H9 (cell line): ENCODE measurements at regions not wholly inside any gene's neighbourhood (a gene's known extent, or its start where the extent isn't known, plus 50 kb on each side); places are given as distances from the start of the nearest gene placed in this dataset.

Experiments used
- DNase-seq: peaks from one replicate; pipeline ENCODE4 v3.0.0-alpha.2; 2017
- H2AFZ ChIP-seq: one replicate; pipeline ENCODE4 v1.6.1; 2013; ENCODE audit warnings: mild to moderate bottlenecking, low read length, control low read depth, moderate library complexity
- H2AK5ac ChIP-seq: 2 replicates; pipeline ENCODE4 v1.6.1; 2013; ENCODE audit warnings: low read length, control low read depth, mixed read lengths; ENCODE audit not compliant: insufficient read length
- H2BK120ac ChIP-seq: one replicate; pipeline ENCODE4 v1.6.1; 2013; ENCODE audit warnings: low read depth, mild to moderate bottlenecking, low read length, control low read depth, inconsistent platforms; ENCODE audit not compliant: poor library complexity, severe bottlenecking
- H2BK12ac ChIP-seq: 2 replicates; pipeline ENCODE4 v1.6.1; 2013; ENCODE audit warnings: low read length, control low read depth, mixed read lengths, low read depth; ENCODE audit not compliant: insufficient read length
- H2BK15ac ChIP-seq: 2 replicates; pipeline ENCODE4 v1.6.1; 2013; ENCODE audit warnings: low read depth, low read length, control low read depth
- H2BK20ac ChIP-seq: one replicate; pipeline ENCODE4 v1.6.1; 2013; ENCODE audit warnings: low read depth, mild to moderate bottlenecking, low read length, control low read depth, inconsistent platforms; ENCODE audit not compliant: poor library complexity, severe bottlenecking
- H2BK5ac ChIP-seq: 2 replicates; pipeline ENCODE4 v1.6.1; 2013; ENCODE audit warnings: low read length, control low read depth, mixed read lengths; ENCODE audit not compliant: insufficient read length
- H3K14ac ChIP-seq: 2 replicates; pipeline ENCODE4 v1.6.1; 2013; ENCODE audit warnings: low read length, control low read depth; ENCODE audit not compliant: insufficient read depth
- H3K18ac ChIP-seq: 2 replicates; pipeline ENCODE4 v1.6.1; 2013; ENCODE audit warnings: low read depth, mild to moderate bottlenecking, mixed read lengths, low read length, control low read depth; ENCODE audit not compliant: insufficient read length
- H3K23ac ChIP-seq: 2 replicates; pipeline ENCODE4 v1.6.1; 2013; ENCODE audit warnings: low read length, control low read depth, mixed read lengths, low read depth; ENCODE audit not compliant: insufficient read length
- H3K23me2 ChIP-seq: 2 replicates; pipeline ENCODE4 v1.6.1; 2013; ENCODE audit warnings: low read depth, mild to moderate bottlenecking, mixed read lengths, low read length, control low read depth; ENCODE audit not compliant: insufficient read length, poor library complexity, severe bottlenecking
- H3K27ac ChIP-seq: 2 replicates; pipeline ENCODE4 v1.5.1; 2013; ENCODE audit warnings: low read length, control low read depth, mixed read lengths, low read depth; ENCODE audit not compliant: insufficient read length
- H3K27me3 ChIP-seq: 2 replicates; pipeline ENCODE4 v1.6.1; 2013; ENCODE audit warnings: low read length, control low read depth, inconsistent platforms; ENCODE audit not compliant: insufficient read depth
- H3K4ac ChIP-seq: 2 replicates; pipeline ENCODE4 v1.6.1; 2013; ENCODE audit warnings: low read depth, mild to moderate bottlenecking, control low read depth, inconsistent platforms, low read length, moderate library complexity
- H3K4me1 ChIP-seq: 2 replicates; pipeline ENCODE4 v1.6.1; 2013; ENCODE audit warnings: low read length, control low read depth, inconsistent platforms; ENCODE audit not compliant: insufficient read depth
- H3K4me2 ChIP-seq: 2 replicates; pipeline ENCODE4 v1.6.1; 2013; ENCODE audit warnings: low read length, control low read depth, mixed read lengths; ENCODE audit not compliant: insufficient read length, insufficient read depth
- H3K56ac ChIP-seq: 2 replicates; pipeline ENCODE4 v1.6.1; 2013; ENCODE audit warnings: low read depth, mild to moderate bottlenecking, mixed read lengths, low read length, control low read depth; ENCODE audit not compliant: insufficient read length
- H3K79me1 ChIP-seq: 2 replicates; pipeline ENCODE4 v1.6.1; 2013; ENCODE audit warnings: low read depth, mild to moderate bottlenecking, moderate library complexity, low read length, control low read depth, inconsistent platforms; ENCODE audit not compliant: insufficient read depth, poor library complexity, severe bottlenecking
- H3K79me2 ChIP-seq: 2 replicates; pipeline ENCODE4 v1.6.1; 2013; ENCODE audit warnings: low read length, control low read depth, inconsistent platforms; ENCODE audit not compliant: insufficient read depth
- H3K9ac ChIP-seq: 2 replicates; pipeline ENCODE4 v1.6.1; 2013; ENCODE audit warnings: low read length, control low read depth, mixed read lengths; ENCODE audit not compliant: insufficient read length; ENCODE audit errors: extremely low read depth
- H3K9me3 ChIP-seq: one replicate; pipeline ENCODE4 v1.6.1; 2013; ENCODE audit warnings: low read depth, low read length, inconsistent platforms; ENCODE audit not compliant: control insufficient read depth
- H3T11ph ChIP-seq: one replicate; pipeline ENCODE4 v1.6.1; 2013; ENCODE audit warnings: mild to moderate bottlenecking, low read length, control low read depth, inconsistent platforms
- H4K20me1 ChIP-seq: one replicate; pipeline ENCODE4 v1.6.1; 2013; ENCODE audit not compliant: control insufficient read depth, insufficient read length, insufficient read depth
- H4K5ac ChIP-seq: 2 replicates; pipeline ENCODE4 v1.6.1; 2013; ENCODE audit warnings: low read depth, mild to moderate bottlenecking, mixed read lengths, low read length, control low read depth; ENCODE audit not compliant: insufficient read length
- H4K8ac ChIP-seq: replicated peaks from 2 replicates; pipeline ENCODE4 v1.6.1; 2013; ENCODE audit warnings: low read length, control low read depth, mixed read lengths, low read depth; ENCODE audit not compliant: insufficient read length
- H4K91ac ChIP-seq: 2 replicates; pipeline ENCODE4 v1.6.1; 2013; ENCODE audit warnings: low read depth, mild to moderate bottlenecking, moderate library complexity, mixed read lengths, low read length, control low read depth; ENCODE audit not compliant: insufficient read length
- H3K27ac Mint-ChIP-seq, 3 experiments: 2 replicates in 2 of 3; 3 replicates in 1 of 3; pipeline ENCODE4 v1.8.0; 2020 to 2021; ENCODE audit warnings: mixed read lengths in 3 of 3, mild to moderate bottlenecking in 1 of 3, moderate library complexity in 1 of 3
- H3K27me3 Mint-ChIP-seq: 2 replicates; pipeline ENCODE4 v1.8.0; 2021; ENCODE audit warnings: low read depth, mild to moderate bottlenecking, moderate library complexity, mixed read lengths
- H3K36me3 Mint-ChIP-seq, 3 experiments: 2 replicates in 2 of 3; 3 replicates in 1 of 3; pipeline ENCODE4 v1.8.0; 2020 to 2021; ENCODE audit warnings: low read depth in 3 of 3, mixed read lengths in 3 of 3; ENCODE audit not compliant: insufficient read depth in 1 of 3
- H3K4me1 Mint-ChIP-seq, 2 experiments: 2 replicates each; pipeline ENCODE4 v1.8.0; 2020; ENCODE audit warnings: mixed read lengths in 2 of 2
- H3K4me3 Mint-ChIP-seq, 2 experiments: 2 replicates in 1 of 2; 3 replicates in 1 of 2; pipeline ENCODE4 v1.8.0; 2020 to 2021; ENCODE audit warnings: mild to moderate bottlenecking in 2 of 2, mixed read lengths in 2 of 2, moderate library complexity in 1 of 2
- H3K9me3 Mint-ChIP-seq, 2 experiments: 2 replicates in 1 of 2; 3 replicates in 1 of 2; pipeline ENCODE4 v1.8.0; 2020; ENCODE audit warnings: mild to moderate bottlenecking in 2 of 2, mixed read lengths in 2 of 2, moderate library complexity in 1 of 2
- CTCF ChIP-seq: fragments of 200-600 bp; sonication (generic); conservative IDR thresholded peaks from 3 replicates; pipeline ENCODE4 v1.8.0; 2021; ENCODE audit warnings: antibody characterized with exemption, mild to moderate bottlenecking
- WGBS: extraction: QIAGEN DNeasy Blood & Tissue Kit; methylation state at CpG from one replicate; pipeline ENCODE4 v1.1.7; 2013; ENCODE audit warnings: missing lambda C conversion rate, low lambda C conversion rate, mixed read lengths; ENCODE audit not compliant: insufficient read length; ENCODE audit errors: extremely low coverage; 5-methylcytosine and 5-hydroxymethylcytosine counted together

- H3K23me2 ChIP-seq, result no peaks in the 10 kb centered on the region
- H2AK5ac ChIP-seq, result no peak overlapping the region
- no peak overlapping the region for H2BK120ac ChIP-seq
- no peak overlapping the region for H3T11ph ChIP-seq
- H3K23ac ChIP-seq, result no peak overlapping the region
- H2BK12ac ChIP-seq, result no peak overlapping the region
- H3K27ac ChIP-seq, result no peak overlapping the region
- no peak for DNase-seq
- H3K79me2 ChIP-seq, result no peaks in the 10 kb centered on the region
- no peaks in the 10 kb centered on the region for H3K27me3 ChIP-seq
- H3K9me3 ChIP-seq, result no peaks in the 10 kb centered on the region
- no CpG with 5 or more reads among the region's 9 CpGs for WGBS
- no peaks in the 10 kb centered on the region for H3K4me1 ChIP-seq
- H3K18ac ChIP-seq, result no peak overlapping the region
- no peak overlapping the region for H4K5ac ChIP-seq
- H2BK15ac ChIP-seq, result no peak overlapping the region
- no peaks in the 10 kb centered on the region for H3K36me3 Mint-ChIP-seq
- no peak overlapping the region for H3K4me3 Mint-ChIP-seq
- no peaks in the 10 kb centered on the region for H3K79me1 ChIP-seq
- TF ChIP-seq CTCF, result no peak
- H3K27ac Mint-ChIP-seq, result no peak overlapping the region; a peak in 1 of 7 replicates
- no peaks in the 10 kb centered on the region for H3K9me3 Mint-ChIP-seq
- H2AFZ ChIP-seq, result no peak overlapping the region
- no peak overlapping the region for H3K4me2 ChIP-seq
- H2BK20ac ChIP-seq, result no peak overlapping the region
- H2BK5ac ChIP-seq, result no peak overlapping the region
- no peak overlapping the region for H3K4ac ChIP-seq
- peaks cover 0 to 2% of the 10 kb centered on the region in 2 experiments; a peak in 1 of 4 replicates for H3K4me1 Mint-ChIP-seq
- no peak overlapping the region for H3K9ac ChIP-seq
- H3K14ac ChIP-seq, result no peak overlapping the region
- no peak overlapping the region for H3K56ac ChIP-seq
- H4K20me1 ChIP-seq, result no peaks in the 10 kb centered on the region
- H4K8ac ChIP-seq, result no peak overlapping the region
- no peak overlapping the region for H4K91ac ChIP-seq
- no peaks in the 10 kb centered on the region for H3K27me3 Mint-ChIP-seq
These were observed 74.9 kb upstream of the STEAP1B start for GRCh38 chr7:22574754-22575520.
